AG10803 (cell line): ENCODE measurements at regions not wholly inside any gene's neighbourhood (a gene's known extent, or its start where the extent isn't known, plus 50 kb on each side); places are given as distances from the start of the nearest gene placed in this dataset.

Source experiments
- DNase-seq: peaks from one replicate; pipeline ENCODE4 v3.0.0; 2010; ENCODE audit warnings: low read depth
- H3K4me3 ChIP-seq: 2 replicates; pipeline ENCODE4 v1.5.1; 2011; ENCODE audit warnings: mild to moderate bottlenecking, low read length, control low read depth
- CTCF ChIP-seq: conservative IDR thresholded peaks from 2 replicates; pipeline ENCODE4 v1.5.1; 2011; ENCODE audit warnings: mild to moderate bottlenecking, low read length, control low read depth, inconsistent platforms

DNA sequence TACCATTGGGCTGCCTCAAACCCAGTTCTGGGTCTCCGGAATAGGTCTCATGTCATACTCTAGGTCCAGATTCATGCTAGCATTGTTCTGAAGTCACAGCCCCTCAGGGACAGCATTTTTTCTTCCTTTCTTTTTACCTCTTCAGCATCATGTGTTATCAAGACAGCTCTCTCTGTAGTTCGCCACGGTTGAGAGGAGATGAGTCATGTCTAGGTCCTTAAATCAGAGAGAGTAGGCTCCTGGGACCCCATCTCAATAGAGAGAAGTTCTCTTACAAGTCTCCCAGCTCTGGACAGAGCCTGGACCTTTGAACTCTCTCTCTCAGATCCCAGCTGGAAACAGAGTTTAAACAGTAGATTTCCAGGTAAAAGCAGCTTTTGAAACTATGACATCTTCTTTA is 332.4 kb upstream of the CD180 start:
- H3K4me3 ChIP-seq, result no peak overlapping the region
- no peak for TF ChIP-seq CTCF
- no peak for DNase-seq

DNA sequence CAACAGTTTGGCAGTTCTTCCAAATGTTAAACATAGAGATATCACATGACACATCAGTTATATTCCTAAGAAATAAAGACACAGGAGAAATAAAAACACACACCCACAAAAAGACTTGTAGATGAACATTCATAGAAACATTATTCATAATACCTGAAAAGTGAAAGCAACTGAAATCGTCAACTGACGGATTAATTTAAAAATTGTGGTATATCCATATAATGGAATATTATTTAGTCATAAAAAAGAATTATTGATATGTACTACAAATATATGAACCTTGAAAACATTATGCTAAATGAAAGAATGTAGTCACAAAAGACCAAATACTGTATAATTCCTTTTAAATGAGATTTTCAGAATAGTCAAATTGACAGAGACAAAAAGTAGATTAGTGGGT is 330.2 kb upstream of the CD180 start:
- no peak overlapping the region for H3K4me3 ChIP-seq
- no peak for TF ChIP-seq CTCF
- DNase-seq, result no peak

GRCh38 chr5:67520161-67520908 is 323.7 kb upstream of the CD180 start:
- no peak overlapping the region for H3K4me3 ChIP-seq
- TF ChIP-seq CTCF, result no peak
- DNase-seq, result no peak

GRCh38 chr5:67518227-67518626 is 321.6 kb upstream of the CD180 start:
- H3K4me3 ChIP-seq, result no peak overlapping the region
- no peak for TF ChIP-seq CTCF
- DNase-seq, result no peak

GRCh38 chr5:67516948-67517565 is 320.5 kb upstream of the CD180 start:
- no peak for TF ChIP-seq CTCF
- DNase-seq, result peak; percentile 23
- H3K4me3 ChIP-seq, result no peak overlapping the region

DNA sequence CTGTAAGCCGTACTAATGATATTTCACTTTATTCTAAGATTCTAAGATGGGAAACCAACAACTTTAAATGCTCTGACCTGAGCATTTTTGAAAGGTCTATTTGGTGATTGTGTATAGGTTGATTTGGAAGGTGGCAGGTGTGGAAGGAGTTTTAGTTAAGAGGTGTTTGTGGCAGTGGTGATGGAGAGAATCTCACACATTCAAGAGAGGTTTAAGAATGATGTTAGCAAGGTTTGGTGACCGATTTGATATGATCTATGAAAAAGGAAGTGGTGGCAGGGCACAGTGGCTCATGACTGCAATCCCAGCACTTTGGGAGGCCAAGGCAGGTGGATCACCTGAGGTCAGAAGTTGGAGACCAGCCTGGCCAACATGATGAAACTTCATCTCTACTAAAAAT is 319.2 kb upstream of the CD180 start:
- H3K4me3 ChIP-seq, result no peak overlapping the region
- TF ChIP-seq CTCF, result no peak
- no peak for DNase-seq
